Right lung (tissue), 2 donors: ENCODE measurements at regions not wholly inside any gene's neighbourhood (a gene's known extent, or its start where the extent isn't known, plus 50 kb on each side); places are given as distances from the start of the nearest gene placed in this dataset.
"Not testable (repeated sequence)": the region's sequence is repeated elsewhere in the genome, so short reads cannot be mapped to it uniquely, and the experiment has no call there.

Experiments
- DNase-seq, 2 donors: peaks; one replicate each; pipeline ENCODE4 v3.0.0-alpha.2; 2013

DNA sequence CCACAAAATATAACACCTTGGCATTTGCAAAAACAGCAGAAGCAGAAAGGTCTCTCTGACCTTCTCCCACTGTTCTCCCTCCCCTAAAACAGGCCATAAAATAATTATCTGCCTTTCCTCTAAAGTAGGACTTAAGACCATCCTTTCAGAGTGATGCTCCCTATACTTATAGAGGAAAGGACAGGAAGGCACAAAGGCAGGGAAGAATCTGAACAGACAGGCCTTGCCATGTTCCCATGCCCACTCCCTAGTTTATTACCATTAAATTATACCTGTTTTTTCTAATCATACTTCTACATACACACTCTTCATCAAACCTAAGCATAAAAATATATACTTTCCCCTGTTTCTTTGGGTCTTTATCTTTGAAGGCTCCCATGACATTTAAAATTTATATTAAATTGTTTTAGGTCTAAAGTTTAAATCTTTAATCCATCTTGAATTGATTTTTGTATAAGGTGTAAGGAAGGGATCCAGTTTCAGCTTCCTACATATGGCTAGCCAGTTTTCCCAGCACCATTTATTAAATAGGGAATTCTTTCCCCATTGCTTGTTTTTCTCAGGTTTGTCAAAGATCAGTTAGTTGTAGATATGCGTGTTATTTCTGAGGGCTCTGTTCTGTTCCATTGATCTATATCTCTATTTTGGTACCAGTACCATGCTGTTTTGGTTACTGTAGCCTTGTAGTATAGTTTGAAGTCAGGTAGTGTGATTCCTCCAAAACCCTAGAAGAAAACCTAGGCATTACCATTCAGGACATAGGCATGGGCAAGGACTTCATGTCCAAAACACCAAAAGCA lies 755.8 kb upstream of the ADGRB3 start:
- DNase-seq, result not testable (repeated sequence)

DNA sequence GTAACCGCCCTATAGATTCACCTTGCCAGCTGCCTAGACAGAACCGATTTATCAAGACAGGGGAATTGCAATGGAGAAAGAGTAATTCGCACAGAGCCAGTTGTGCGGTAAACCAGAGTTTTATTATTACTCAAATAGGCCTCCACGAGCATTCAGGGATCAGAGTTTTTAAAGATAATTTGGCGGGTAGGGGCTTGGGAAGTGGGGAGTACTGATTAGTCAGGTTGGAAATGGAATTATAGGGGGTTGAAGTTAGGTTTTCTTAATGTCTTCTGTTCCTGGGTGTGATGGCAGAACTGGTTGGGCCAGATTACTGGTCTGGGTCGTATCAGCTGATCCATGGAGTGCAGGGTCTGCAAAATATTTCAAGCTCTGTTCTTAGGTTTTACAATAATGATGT lies 756.9 kb upstream of the ADGRB3 start:
- not testable (repeated sequence) for DNase-seq

DNA sequence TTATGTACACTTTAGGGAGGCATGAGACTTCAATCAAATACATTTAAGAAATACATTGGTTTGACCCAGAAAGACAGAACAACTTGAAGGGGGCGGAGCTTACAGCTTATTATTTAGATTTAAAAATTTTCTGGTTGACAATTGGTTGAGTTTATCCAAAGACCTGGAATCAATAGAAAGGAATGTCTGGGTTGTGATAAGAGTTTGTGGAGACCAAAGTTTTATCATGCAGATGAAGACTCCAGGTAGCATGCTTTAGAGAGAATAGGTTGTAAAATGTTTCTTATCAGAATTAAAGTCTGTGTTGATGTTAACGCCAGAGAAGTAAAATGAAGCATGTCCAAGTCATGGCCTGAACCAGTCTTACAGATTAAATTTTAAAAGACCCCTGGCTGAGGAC lies 757.8 kb upstream of the ADGRB3 start:
- DNase-seq, result no peak

DNA sequence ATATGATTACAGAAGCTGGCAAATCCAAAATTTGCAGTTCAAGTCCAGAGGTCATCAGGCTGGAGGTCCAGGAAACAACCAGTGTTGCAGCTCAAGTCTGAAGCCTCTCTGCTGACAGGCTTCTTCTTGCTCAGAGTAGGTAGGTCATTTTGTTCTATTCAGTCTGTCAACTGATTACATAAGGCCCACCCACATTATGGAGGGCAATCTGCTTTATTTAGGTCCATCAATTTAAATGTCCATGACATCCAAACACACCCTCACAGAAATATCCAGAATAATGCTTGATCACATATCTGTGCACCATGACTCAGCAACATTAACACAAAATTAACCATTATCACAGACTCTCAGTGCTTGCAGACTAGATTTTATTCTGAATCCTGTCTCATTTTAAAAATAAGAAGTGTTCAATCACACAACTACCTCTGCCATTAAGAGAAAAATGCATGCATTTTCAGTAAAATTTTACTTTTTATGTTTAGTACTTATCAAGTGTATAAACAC lies 759.2 kb upstream of the ADGRB3 start:
- no peak for DNase-seq

DNA sequence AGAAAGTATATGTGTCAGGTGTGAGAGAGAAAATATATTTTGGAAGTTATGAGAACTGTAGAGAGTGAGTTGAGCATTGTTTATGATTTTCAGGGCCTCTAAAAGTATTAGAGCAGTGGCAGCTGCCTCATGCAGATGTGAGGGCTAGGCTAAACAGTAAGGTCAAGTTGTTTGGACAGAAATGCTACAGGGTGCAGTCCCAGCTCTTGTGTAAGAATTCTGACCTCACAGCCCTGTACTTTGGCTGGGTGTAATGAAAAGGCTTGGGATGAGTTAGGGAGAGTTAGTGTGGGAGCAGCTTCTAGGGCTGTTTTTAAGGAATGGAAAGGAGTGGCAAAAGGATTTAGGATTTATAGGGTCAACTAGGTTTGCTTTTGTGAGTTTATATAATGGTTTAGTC lies 764.8 kb upstream of the ADGRB3 start:
- DNase-seq, result no peak

DNA sequence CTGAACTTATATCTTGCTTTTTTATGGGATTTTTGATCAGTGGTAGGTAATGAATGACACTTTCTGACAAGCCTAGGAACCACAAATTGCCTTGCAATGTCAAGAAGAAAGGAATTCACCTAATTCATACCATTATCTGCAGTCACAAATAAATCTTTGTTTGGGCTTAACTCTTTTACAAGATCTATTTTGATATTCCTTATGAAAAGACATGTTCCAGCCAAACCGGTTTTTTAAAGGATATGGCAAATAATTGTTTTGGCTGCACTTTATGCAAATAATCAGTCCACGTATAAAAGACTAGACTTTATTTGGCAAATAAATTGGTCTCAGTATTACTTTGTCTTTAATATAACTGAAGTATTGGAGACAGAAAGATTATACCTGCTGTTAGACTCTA lies 771.7 kb upstream of the ADGRB3 start:
- no peak for DNase-seq

DNA sequence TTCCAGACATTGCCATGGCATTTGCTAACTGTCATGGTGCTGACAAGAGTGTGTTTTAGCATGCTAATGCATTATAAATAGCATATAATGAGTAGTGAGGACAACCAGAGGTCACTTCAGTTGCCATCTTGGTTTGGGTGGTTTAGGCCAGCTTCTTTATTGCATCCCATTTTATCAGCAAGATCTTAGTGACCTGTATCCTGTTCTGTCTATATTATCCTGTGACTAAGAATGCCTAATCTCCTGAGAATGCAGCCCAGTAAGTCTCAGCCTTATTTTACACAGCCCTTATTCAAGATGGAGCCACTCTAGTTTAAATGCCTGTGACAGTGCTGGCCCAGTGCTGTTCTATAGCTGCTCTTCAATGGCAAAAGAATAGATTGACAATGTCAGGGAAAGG lies 781.0 kb upstream of the ADGRB3 start:
- no peak for DNase-seq

DNA sequence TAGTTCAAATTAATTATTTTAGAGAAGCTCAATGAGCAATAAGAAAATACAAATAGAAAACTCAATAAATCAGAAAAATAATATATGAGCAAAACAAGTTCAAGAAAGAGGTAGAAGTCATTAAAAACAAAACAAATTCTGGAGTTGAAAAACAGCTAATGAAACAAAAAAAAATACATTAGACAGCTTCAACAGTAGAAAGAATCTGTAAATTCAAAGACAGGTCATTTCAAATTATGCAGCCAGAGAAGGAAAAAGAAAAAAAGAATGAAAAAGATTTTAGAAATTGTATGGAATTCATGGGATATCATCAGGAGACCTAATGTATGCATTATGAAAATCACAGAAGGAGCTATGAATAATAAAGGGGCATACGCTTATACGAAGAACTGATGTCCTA lies 795.3 kb upstream of the ADGRB3 start:
- DNase-seq, result no peak

DNA sequence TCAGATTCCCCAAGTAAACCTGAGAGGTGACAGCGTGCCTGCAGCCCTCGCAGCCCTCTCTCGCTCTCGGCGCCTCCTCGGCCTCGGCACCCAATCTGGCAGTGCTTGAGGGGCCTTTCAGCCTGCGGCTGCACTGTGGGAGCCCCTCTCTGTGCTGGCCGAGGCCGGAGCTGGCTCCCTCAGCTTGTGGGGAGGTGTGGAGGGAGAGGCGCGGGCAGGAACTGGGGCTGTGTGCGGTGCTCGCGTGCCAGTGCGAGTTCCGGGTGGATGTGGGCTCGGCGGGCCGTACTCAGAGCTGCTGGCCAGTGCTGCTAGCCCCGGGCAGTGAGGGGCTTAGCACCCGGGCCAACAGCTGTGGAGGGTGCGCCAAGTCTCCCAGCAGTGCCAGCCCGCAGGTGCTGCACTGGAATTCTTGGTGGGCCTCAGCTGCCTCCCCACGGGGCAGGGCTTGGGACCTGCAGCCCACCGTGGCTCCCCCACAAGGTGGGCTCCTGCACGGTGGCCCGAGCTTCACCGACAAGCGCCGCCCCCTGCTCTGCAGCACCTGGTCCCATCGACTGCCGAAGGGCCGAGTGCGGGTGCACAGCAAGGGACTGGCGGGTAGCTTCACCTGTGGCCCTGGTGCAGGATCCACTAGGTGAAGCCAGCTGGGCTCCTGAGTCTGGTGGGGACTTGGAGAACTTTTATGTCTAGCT lies 809.7 kb upstream of the ADGRB3 start:
- no peak for DNase-seq

DNA sequence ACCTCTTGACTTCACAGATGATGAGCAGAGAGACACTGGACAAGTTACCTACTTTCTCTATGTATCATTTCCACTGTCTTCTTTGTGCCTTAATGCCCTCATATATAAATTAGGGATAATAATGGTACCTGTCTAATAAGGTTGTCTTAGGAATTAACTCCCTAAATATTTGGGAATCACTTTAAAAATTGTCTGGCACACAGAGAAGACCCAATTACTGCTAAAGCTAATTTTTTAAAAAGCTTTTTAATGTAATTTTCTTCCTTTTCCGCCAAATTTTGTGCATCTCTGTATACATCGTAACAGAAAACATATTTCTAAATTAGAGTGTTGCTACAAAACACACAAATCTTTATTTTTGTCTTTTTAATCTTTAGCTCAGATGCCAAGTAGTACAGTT lies 816.8 kb upstream of the ADGRB3 start:
- no peak for DNase-seq

DNA sequence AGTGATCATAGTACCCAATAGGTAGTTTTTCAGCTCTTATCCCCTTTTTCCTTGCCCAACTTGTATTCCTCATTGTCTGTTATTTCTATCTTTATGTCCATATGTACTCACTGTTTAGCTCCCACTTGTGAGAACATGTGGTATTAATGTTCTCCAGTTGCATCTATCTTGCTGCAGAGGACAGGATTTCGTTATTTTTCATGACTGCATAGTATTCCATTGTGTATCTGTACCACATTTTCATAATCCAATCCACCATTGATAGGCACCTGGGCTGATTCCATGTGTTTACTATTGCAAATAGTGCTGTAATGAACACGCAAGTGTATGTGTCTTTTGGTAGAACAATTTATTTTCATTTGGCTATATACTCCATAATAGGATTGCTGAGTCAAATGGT lies 819.5 kb upstream of the ADGRB3 start:
- DNase-seq, result no peak

DNA sequence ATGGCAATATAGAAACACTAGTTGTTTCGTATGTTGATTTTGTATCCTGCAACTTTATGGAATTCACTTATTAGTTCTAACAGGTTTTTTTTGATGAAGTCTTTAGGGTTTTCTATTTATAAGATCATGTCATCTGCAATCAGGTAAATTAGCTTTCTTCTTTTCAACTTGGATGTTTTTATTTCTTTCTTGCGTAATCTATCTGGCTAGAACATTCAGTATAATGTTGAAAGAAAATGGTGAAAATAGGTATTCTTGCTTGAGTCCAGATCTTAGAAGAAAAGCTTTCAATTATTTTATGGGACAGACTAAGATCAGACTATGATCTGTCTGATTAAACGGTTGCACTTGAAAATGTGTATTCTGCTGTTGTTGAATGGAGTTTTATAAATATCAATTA lies 820.8 kb upstream of the ADGRB3 start:
- no peak for DNase-seq

DNA sequence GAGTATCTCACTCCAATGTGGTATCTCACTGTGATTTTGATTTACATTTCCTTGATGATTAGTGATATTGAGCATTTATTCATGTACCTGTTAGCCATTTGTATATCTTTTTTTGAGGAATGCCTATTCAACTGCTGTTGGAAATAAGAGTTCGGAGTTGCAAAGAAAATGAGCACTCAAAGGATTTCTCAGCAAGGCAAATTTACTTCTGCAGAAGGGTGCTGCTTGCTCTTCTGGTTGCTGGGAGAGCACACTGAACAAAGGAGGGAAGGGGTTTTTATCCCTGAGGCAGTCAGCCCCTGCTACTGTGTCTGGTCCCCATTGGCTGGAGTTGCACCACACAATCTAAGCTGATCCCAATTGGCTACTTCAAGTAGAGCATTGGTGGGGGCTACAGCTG lies 822.4 kb upstream of the ADGRB3 start:
- DNase-seq, result no peak

DNA sequence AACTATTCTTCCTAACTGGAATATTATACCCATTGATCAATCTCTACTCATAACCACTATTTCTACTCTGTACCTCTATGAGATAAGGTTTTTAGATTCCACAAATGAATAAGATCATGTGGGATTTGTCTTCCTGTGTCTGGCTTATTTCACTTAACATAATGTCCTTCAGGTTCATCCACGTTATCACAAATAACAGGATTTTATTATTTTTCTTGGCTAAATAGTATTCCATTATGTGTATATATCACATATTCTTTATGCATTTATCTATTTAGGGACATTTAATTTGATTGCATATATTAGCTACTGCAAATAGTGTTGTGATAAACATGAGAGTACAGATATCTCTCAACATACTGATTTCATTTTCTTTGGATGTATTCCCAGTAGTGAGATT lies 823.0 kb upstream of the ADGRB3 start:
- DNase-seq, result no peak

DNA sequence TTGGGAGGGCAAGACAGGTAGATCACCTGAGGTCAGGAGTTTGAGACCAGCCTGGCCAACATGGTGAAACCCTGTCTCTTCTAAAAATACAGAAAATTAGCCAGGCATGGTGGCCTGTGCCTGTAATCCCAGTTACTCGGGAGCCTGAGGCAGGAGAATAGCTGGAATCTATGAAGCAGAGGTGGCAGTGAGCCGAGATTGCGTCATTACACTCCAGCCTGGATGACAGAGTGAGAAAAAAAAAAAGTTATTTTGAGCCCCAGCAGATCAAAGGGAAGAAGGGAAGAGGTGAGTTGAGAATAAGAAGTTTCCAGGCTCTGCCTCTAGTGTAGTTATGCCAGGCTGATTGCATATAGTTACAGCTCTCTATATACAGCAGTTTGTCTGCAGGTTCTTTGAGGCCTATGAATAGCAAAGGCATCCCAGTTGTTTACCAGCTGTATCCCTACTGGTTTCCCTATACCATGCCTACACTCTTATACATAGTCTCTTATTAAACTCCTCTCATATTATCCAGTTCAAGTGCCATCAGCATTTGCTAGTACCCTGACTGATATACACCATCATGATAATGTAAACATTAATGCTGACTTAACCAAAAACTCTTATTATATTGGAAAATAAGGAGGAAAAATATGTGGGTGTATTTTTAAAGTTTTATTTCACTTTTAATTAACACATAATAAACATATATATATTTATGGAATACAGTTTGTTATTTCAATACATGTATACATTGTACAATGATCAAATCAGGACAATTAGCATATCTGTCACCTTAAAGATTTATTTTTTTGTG lies 823.6 kb upstream of the ADGRB3 start:
- no peak for DNase-seq

DNA sequence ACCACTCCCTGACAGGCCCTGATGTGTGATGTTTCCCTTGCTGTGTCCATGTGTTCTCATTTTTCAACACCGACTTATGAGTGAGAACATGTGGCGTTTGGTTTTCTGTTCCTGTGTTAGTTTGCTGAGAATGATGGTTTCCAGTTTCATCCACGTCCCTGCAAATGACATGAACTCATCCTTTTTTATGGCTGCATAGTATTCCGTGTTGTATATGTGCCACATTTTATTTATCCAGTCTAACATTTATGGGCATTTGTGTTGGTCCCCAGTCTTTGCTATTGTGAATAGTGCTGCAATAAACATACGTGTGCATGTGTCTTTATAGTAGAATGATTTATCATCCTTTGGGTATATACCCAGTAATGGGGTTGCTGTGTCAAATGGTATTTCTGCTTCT lies 830.3 kb upstream of the ADGRB3 start:
- not testable (repeated sequence) for DNase-seq

DNA sequence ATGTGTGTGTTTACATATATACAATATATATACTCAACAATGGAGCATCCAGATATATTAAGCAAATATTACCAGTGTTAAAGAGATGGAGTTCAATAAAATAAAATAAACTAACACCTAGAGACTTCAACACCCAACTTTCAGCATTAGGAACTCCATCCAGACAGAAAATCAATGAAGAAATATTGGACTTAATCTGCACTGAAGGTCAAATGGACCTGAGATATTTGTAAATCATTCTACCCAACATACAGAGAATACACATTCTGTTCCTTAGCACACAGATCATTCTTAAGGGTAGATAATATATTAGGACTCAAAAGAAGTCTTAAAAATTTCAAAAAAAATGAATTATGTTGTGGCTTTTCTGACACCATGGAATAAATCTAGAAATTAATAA lies 832.3 kb upstream of the ADGRB3 start:
- DNase-seq, result no peak

DNA sequence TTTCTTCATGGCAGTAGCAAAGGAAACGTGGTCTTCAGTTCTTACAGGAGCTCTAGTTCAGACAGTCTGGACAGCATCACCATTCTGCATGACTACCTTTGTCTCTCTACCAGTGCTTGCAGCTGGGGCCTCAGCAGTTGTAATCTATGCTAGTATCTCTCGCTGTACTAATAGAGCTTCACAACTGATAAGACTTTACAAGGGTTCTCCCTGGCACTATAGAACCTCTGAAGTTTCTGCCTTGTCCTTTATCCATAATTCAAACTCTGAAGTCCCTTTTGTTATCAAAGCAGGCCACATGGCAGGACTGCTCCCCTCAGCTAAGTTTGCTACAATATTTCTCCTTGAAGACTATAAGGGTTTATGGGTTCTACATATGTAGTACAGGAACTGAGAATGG lies 842.1 kb upstream of the ADGRB3 start:
- DNase-seq, result no peak

DNA sequence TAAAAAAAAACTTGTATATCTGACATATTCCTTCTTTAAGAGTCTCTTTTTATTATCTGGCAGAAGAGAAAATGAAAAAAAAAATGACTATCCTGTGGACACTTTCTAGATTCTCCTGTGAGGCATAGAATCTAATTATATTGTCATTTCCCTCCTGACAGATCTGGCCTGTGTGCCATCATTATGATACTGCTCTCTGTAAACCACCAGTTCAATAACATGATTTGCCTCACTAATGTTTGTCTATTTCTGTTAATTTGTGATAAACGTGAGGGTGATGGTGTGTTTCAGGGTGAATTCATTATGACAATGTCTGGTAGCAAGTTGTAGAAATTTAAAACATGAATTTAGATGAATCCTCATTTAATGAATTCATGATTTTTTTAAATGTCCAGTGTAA lies 844.5 kb upstream of the ADGRB3 start:
- no peak for DNase-seq

DNA sequence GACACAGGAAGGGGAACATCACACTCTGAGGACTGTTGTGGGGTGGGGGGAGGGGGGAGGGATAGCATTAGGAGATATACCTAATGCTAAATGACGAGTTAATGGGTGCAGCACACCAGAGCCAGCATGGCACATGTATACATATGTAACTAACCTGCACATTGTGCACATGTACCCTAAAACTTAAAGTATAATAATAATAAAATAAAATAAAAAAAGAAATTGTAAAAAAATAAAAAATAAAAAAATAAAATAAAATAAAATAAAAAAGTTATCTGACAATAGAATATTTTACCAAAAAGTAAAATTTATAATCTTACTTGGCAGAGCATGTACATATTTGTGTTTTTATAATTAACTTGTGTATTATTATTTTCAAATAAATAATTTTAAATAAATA lies 848.0 kb upstream of the ADGRB3 start:
- DNase-seq, result not testable (repeated sequence)

DNA sequence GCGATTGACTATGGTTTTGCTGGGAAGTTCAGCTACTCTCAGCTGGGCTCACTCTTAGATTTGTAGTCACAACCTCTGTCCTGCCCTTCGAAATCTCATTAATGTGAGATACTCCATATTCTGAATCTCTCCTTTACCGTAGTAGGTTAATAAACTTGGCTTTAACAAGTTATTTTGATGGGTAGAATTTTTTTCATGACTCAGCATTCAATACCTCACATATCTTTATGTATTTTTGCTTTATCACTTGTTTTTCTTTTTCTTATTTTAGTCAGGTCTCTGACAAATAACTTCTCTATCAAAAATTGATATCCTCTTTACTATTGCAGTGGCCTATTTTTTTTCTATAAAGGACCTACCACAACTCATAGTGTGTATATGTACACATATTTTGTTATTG lies 855.2 kb upstream of the ADGRB3 start:
- no peak for DNase-seq

DNA sequence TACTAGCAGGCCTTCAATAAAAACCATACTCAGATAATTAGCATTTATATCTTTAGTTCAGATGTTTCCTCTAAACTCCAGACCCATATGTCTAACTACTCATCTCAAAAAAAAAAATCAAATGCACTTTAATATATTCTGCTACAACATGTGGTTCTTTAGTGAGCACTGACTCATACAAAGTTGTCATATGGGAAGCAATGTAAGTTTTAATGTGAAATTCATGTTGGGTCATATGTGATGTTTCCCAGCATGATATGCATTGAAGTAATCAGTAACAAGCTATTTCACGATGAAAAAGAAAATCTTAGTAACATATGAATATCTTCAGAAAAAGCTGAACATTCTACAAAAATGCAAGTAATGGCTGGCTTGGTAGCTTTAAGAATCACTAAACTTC lies 859.7 kb upstream of the ADGRB3 start:
- DNase-seq, result no peak

DNA sequence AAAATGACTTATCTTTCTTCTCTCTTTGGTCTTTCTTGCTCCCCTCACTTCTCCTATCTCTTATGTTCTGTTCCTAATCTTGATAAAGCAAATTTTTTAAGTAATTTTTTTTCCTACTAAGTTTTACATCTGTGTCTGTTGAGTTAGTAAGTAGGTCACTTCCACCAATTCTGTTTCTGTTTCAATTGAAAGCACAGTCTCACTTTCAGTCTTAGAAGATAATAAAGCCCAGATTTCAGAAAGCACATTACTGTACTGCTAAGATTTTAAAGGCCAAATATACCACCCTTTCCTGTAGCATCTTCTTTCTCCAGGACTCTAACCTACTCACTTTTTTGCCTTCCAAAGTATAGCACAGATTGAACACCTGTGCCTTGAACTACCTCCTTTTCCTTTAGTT lies 866.1 kb upstream of the ADGRB3 start:
- no peak for DNase-seq
